ENCODE measurements at regions not wholly inside any gene's neighbourhood (a gene's known extent, or its start where the extent isn't known, plus 50 kb on each side); places are given as distances from the start of the nearest gene placed in this dataset.

GRCh38 chr6:156563714-156564113 is 213.5 kb upstream of the ARID1B start:
- no peak for TF ChIP-seq CTCF (IDR thresholded peaks at IDR 0.05; ENCODE audit: insufficient read depth, low read depth, low read length, missing control alignments)
- DNase-seq (ENCODE audit: low read depth) = no peak
- no peak overlapping the region for H3K4me3 ChIP-seq (ENCODE audit: low read depth, low read length)

- no peak for DNase-seq (ENCODE audit: low read depth)
- no peak overlapping the region for H3K4me3 ChIP-seq (ENCODE audit: low read depth, low read length)
- TF ChIP-seq CTCF (IDR thresholded peaks at IDR 0.05; ENCODE audit: insufficient read depth, low read depth, low read length, missing control alignments) = no peak
These were observed 214.5 kb upstream of the ARID1B start for GRCh38 chr6:156562636-156563035.

- DNase-seq (ENCODE audit: low read depth) = no peak
- no peak overlapping the region for H3K4me3 ChIP-seq (ENCODE audit: low read depth, low read length)
- TF ChIP-seq CTCF (IDR thresholded peaks at IDR 0.05; ENCODE audit: insufficient read depth, low read depth, low read length, missing control alignments) = no peak
These were observed 215.2 kb upstream of the ARID1B start for GRCh38 chr6:156562019-156562418.

GRCh38 chr6:156560476-156560875 is 216.7 kb upstream of the ARID1B start:
- H3K4me3 ChIP-seq (ENCODE audit: low read depth, low read length) = no peak overlapping the region
- no peak for TF ChIP-seq CTCF (IDR thresholded peaks at IDR 0.05; ENCODE audit: insufficient read depth, low read depth, low read length, missing control alignments)
- no peak for DNase-seq (ENCODE audit: low read depth)

GRCh38 chr6:156559162-156559690 is 218.0 kb upstream of the ARID1B start:
- no peak for DNase-seq (ENCODE audit: low read depth)
- no peak overlapping the region for H3K4me3 ChIP-seq (ENCODE audit: low read depth, low read length)
- TF ChIP-seq CTCF (IDR thresholded peaks at IDR 0.05; ENCODE audit: insufficient read depth, low read depth, low read length, missing control alignments) = no peak

GRCh38 chr6:156557911-156558259 is 219.3 kb upstream of the ARID1B start:
- H3K4me3 ChIP-seq (ENCODE audit: low read depth, low read length) = no peak overlapping the region
- TF ChIP-seq CTCF (IDR thresholded peaks at IDR 0.05; ENCODE audit: insufficient read depth, low read depth, low read length, missing control alignments) = no peak
- no peak for DNase-seq (ENCODE audit: low read depth)

- no peak for TF ChIP-seq CTCF (IDR thresholded peaks at IDR 0.05; ENCODE audit: insufficient read depth, low read depth, low read length, missing control alignments)
- H3K4me3 ChIP-seq (ENCODE audit: low read depth, low read length) = no peak overlapping the region
- no peak for DNase-seq (ENCODE audit: low read depth)
These were observed 219.8 kb upstream of the ARID1B start for GRCh38 chr6:156557251-156557910.
